Retinal pigment epithelial cell (primary cell): ENCODE measurements at regions not wholly inside any gene's neighbourhood (a gene's known extent, or its start where the extent isn't known, plus 50 kb on each side); places are given as distances from the start of the nearest gene placed in this dataset.

Experiments
- DNase-seq: peaks from one replicate; pipeline ENCODE4 v3.0.0-alpha.2; 2010; ENCODE audit warnings: low read depth
- H3K4me3 ChIP-seq: 2 replicates; pipeline ENCODE4 v1.5.1; 2011; ENCODE audit warnings: mild to moderate bottlenecking, low read length, control low read depth, moderate library complexity
- CTCF ChIP-seq: conservative IDR thresholded peaks from 2 replicates; pipeline ENCODE4 v1.5.1; 2011; ENCODE audit warnings: low read depth, low read length, control low read depth, inconsistent platforms

- DNase-seq: no peak
- TF ChIP-seq CTCF: no peak
Measured at GRCh38 chr21:28317177-28317950, 675.3 kb downstream of the LTN1 start.

DNA sequence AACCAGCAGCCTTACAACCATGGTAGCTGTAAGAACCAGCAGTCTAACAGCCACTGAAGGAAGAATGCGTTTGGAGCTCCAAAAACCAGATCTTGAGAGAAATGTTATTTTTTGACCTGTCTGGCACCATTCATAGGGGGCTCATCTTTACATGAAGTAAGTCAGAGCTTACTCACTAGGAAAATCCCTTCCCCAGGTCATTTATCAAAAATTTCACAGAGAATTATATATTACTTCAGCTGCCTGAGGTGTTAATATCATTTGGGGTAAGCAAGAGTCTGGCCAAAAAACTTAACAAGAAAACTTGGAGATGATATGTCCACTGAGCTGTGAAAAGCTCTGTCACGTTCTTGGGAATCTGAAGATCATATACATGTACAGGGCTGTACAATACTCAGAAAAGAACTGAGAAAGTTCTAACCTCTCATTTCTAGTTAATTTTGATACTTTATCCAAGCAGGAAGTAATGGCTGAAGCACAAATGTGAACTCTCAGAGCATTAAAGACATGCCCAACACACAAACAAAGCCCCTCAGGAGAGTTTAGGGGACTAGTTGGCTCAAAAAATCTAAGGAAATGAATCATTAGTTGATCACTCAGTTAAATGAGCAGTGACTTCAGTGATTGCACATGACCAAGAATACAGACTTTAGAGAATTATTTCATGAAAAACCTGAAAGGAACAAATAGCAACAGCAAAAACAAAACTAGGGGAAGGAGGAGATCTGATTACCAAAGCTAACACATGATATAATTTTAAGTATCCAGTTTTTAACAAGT, 681.1 kb downstream of the LTN1 start:
- DNase-seq: no peak
- no peak overlapping the region for H3K4me3 ChIP-seq
- no peak for TF ChIP-seq CTCF

More at GRCh38 chr21:28317177-28317950, 675.3 kb downstream of the LTN1 start:
- no peak overlapping the region for H3K4me3 ChIP-seq

DNA sequence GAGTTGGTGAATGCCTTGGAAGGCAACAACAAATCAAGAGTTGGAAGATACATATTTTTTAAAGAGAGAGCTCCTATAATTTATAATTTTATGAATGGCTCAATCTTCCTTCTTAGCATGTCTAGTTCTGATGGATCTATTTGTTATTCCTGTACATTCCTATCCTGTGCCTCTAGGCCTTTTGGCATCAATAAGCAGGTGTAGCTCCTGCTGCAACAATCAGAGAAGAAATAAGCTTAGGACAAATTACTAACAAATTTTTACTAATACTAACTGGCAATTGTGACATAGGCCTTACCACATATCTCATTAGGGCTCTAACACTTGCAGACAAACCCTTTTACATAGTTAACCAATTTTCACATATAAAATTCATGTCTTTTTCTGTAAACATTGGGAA, 682.0 kb downstream of the LTN1 start:
- no peak for DNase-seq
- no peak for TF ChIP-seq CTCF
- no peak overlapping the region for H3K4me3 ChIP-seq

DNA sequence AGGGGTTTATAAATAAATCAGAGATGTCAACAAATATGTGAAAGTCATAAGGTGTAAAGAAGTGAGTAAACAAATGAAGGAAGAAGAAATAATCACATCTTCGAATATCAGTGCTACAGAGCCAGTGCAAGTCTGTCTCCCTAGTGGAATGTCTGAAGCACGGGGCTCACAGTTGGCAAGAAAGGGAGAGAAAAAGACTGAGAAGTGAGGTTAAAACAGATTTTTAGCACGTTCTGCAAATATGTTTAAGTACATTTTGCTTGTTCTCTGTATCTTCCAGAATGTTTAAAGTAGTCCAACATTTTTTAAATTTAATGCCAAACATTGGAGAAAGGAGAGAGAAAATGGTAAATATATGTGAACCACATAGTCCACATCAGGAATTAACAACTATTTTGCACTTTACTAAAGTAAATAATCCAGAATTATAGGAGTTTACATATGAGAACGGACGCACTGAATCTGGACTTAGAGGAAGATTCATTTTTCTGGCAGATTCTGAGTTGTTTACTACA, 682.4 kb downstream of the LTN1 start:
- TF ChIP-seq CTCF: no peak
- no peak for DNase-seq
- H3K4me3 ChIP-seq: no peak overlapping the region

DNA sequence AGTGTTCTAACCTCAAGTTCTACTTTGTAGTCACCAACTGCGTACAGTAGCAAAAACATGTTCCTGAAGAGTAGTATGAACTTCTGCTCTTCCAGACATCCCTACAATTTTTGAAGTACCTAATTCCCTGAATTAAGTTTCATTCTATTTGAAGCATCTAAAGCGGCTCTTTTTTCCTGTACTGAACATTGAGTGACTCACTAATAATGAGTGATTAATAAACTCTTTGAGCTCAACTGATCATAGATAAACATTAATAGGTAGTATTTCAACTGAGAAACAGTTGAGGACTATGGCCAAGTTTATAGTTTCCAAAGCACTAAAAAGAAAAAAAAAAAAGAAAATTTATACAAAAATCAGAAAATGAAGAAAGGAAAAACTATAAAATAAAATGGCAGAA, 683.1 kb downstream of the LTN1 start:
- no peak for DNase-seq
- no peak overlapping the region for H3K4me3 ChIP-seq
- TF ChIP-seq CTCF: no peak

DNA sequence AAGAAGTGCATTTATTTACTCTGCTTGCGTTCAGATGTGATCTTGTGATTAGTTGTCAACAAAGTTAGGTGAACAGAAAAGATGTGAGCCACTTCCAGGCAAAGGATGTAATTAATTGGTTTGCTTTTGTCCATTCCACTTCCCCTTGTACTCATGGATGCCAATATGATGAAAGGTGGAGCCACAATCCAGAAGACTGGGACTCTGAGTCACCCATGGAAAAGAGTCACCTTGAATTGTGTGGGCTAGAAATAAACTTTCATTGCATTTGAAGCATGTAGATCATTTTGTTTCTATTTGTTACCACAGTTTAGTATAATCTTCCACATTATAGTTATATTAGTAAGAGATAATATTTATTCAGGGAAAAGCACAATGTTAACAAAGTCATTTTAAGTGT, 684.2 kb downstream of the LTN1 start:
- H3K4me3 ChIP-seq: no peak overlapping the region
- no peak for TF ChIP-seq CTCF
- DNase-seq: no peak
